Lung (tissue), 11 donors: ENCODE measurements at regions not wholly inside any gene's neighbourhood (a gene's known extent, or its start where the extent isn't known, plus 50 kb on each side); places are given as distances from the start of the nearest gene placed in this dataset.

ENCODE experiments used
- ATAC-seq: fragments of 200-7000 bp; cut with Tn5 transposase; one replicate; pipeline ENCODE4 v1.9.1; 2020; ENCODE audit warnings: moderate number of reproducible peaks; ENCODE audit not compliant: insufficient read depth, low FRiP score
- DNase-seq, 3 donors: peaks; one replicate each; pipeline ENCODE4 v3.0.0-alpha.2; 2013 to 2017
- H3K27ac ChIP-seq, 2 donors: one replicate each; pipeline ENCODE4 v1.5.1; 2013; ENCODE audit warnings: mild to moderate bottlenecking in 2 of 2, moderate library complexity in 2 of 2, control low read depth in 1 of 2, inconsistent platforms in 1 of 2, low read depth in 1 of 2, low read length in 1 of 2
- H3K27me3 ChIP-seq, 3 donors: one replicate each; pipeline ENCODE4 v1.5.1; 2013; ENCODE audit warnings: low read length in 2 of 3; ENCODE audit not compliant: control insufficient read depth in 3 of 3, insufficient read depth in 3 of 3
- H3K36me3 ChIP-seq, 4 donors: one replicate each; pipeline ENCODE4 v1.5.1; 2013; ENCODE audit warnings: low read length in 4 of 4, mild to moderate bottlenecking in 1 of 4, moderate library complexity in 1 of 4; ENCODE audit not compliant: control insufficient read depth in 4 of 4, insufficient read depth in 4 of 4
- H3K4me1 ChIP-seq, 5 donors: one replicate each; pipeline ENCODE4 v1.5.1; 2013; ENCODE audit warnings: low read length in 5 of 5, mild to moderate bottlenecking in 2 of 5, moderate library complexity in 1 of 5; ENCODE audit not compliant: control insufficient read depth in 5 of 5, insufficient read depth in 5 of 5
- H3K4me3 ChIP-seq: one replicate; pipeline ENCODE4 v1.5.1; 2013; ENCODE audit warnings: mild to moderate bottlenecking, control low read depth, moderate library complexity
- H3K9ac ChIP-seq, 2 donors: one replicate each; pipeline ENCODE4 v1.5.1; 2013; ENCODE audit warnings: low read length in 2 of 2, control low read depth in 1 of 2; ENCODE audit not compliant: insufficient read depth in 1 of 2
- H3K9me3 ChIP-seq, 4 donors: one replicate each; pipeline ENCODE4 v1.5.1; 2013; ENCODE audit warnings: low read length in 3 of 4, mild to moderate bottlenecking in 1 of 4, moderate library complexity in 1 of 4; ENCODE audit not compliant: control insufficient read depth in 4 of 4, insufficient read depth in 3 of 4
- WGBS, 2 donors: extraction: QIAGEN DNeasy Blood & Tissue Kit; methylation state at CpG; one replicate each; pipeline ENCODE4 v1.1.7; 2013; 5-methylcytosine and 5-hydroxymethylcytosine counted together
- TF ChIP-seq, protein P1 (sequence below): IDR thresholded peaks from 2 replicates; pipeline ENCODE4 v1.5.1; 2012; ENCODE audit warnings: mild to moderate bottlenecking; ENCODE audit errors: control extremely low read depth, extremely low read depth
- donor health status: control.
- donor health status: control.
- donor health status: Bipolar disorder and iron deficiency.
- donor health status: healthy.
- donor health status: DM: yes; HTN: yes; CAD: no.

DNA sequence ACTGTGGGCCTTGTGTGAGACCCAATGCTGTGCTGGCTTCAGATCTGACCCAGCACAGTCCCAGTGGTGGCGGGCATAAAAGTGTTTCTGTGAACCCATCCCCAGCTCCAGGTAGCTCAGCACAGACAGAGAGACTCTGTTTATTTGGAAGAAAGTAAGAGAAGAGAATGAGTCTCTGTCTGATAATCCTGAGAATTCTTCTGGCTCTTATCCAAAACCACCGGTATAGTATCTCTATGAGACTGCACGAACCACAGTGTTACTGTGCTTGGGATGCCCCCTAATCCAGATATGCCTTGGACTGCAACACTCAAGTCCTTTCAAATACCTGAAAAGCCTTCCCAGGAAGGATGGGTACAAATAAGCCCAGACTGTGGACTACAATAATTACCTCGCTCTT is 1660.8 kb upstream of the ACO1 start:
- H3K9me3 ChIP-seq, result peaks cover 0 to 4% (median 0%) of the 10 kb centered on the region in 4 donors
- 74 to 93% methylated on average over 4 of the region's 4 CpGs for WGBS, 2 donors
- H3K4me1 ChIP-seq, result peaks cover 0 to 3% (median 0%) of the 10 kb centered on the region in 5 donors
- no peaks in the 10 kb centered on the region for H3K36me3 ChIP-seq
- ATAC-seq, result no peak
- no peak overlapping the region for H3K27ac ChIP-seq
- no peak overlapping the region for H3K9ac ChIP-seq
- TF ChIP-seq, protein P1, sequence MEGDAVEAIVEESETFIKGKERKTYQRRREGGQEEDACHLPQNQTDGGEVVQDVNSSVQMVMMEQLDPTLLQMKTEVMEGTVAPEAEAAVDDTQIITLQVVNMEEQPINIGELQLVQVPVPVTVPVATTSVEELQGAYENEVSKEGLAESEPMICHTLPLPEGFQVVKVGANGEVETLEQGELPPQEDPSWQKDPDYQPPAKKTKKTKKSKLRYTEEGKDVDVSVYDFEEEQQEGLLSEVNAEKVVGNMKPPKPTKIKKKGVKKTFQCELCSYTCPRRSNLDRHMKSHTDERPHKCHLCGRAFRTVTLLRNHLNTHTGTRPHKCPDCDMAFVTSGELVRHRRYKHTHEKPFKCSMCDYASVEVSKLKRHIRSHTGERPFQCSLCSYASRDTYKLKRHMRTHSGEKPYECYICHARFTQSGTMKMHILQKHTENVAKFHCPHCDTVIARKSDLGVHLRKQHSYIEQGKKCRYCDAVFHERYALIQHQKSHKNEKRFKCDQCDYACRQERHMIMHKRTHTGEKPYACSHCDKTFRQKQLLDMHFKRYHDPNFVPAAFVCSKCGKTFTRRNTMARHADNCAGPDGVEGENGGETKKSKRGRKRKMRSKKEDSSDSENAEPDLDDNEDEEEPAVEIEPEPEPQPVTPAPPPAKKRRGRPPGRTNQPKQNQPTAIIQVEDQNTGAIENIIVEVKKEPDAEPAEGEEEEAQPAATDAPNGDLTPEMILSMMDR, result no peak
- H3K4me3 ChIP-seq, result no peak overlapping the region
- DNase-seq, result no peak
- H3K27me3 ChIP-seq, result no peaks in the 10 kb centered on the region

DNA sequence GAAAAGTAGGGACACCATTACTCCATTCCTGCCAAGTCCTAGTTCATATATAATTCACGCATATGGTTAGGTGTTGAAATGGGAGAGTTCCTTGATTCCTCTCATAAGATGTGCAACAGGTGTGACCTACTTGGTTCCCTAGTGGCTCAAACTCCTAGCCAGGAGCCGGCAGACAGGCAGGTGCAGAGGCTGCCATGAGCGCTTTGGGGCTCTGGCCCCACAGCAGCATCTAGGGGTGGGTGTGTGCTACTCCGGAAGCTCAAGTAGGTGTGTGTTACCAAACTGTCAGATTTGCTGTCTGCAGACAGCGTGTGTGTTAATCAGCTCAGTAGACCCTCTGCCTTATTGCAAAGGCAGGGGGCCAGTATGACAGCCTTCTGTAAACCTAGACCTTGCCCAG is 1652.4 kb upstream of the ACO1 start:
- no peak overlapping the region for H3K27ac ChIP-seq
- TF ChIP-seq, protein P1, result no peak
- no peak overlapping the region for H3K9ac ChIP-seq
- H3K9me3 ChIP-seq, result no peaks in the 10 kb centered on the region
- no peak overlapping the region for H3K4me3 ChIP-seq
- WGBS, 2 donors, result 82 to 86% methylated on average over 5 of the region's 5 CpGs
- no peaks in the 10 kb centered on the region for H3K4me1 ChIP-seq
- ATAC-seq (no peak), DNase-seq (no peak)
- no peaks in the 10 kb centered on the region for H3K36me3 ChIP-seq
- H3K27me3 ChIP-seq, result no peaks in the 10 kb centered on the region

DNA sequence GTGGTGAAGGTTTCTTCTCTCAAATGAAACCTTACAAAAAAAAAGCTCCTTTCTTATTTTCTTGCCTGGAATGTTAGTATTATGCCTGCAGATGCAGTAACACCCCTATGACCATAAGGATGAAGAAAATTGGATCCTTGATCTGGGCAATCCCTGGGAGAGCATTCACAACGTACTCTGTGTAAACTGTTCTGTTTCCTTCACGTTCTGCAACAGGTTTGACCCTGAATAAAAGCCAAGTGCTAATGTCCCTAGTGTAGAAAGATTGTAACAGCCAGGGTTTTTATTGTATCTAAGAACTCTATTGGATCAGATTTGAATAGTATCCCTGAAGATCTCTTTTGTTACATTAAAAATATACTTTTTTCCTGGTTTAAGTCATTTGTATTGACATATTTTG is 1639.6 kb upstream of the ACO1 start:
- WGBS, 2 donors, result 50 to 78% methylated on average over 2 of the region's 2 CpGs
- H3K4me1 ChIP-seq, result no peaks in the 10 kb centered on the region
- TF ChIP-seq, protein P1, result no peak
- DNase-seq (no peak), ATAC-seq (no peak)
- H3K9me3 ChIP-seq, result peaks cover 0 to 5% (median 0%) of the 10 kb centered on the region in 4 donors
- no peaks in the 10 kb centered on the region for H3K36me3 ChIP-seq
- no peak overlapping the region for H3K27ac ChIP-seq
- no peak overlapping the region for H3K9ac ChIP-seq
- no peaks in the 10 kb centered on the region for H3K27me3 ChIP-seq
- H3K4me3 ChIP-seq, result no peak overlapping the region

DNA sequence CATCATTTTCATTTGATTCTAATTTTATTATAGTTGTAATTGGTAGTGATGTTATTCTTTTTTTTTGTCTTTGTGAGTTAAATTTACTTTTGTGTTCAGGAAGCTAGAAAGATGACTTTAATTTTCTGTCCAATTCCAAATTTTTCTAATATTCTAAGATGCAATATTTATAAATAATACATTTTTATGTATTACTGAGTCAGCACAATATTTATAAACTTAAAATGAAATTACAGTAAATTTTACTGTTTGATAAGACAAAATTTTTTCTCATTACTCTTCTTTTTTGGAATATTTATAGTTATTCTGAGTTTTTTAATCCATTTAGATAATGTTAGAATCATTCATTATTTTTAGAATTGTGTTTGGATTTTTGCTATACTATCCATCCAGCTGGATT is 1637.9 kb upstream of the ACO1 start:
- Histone ChIP-seq H3K4me1 (no peaks in the 10 kb centered on the region), H3K9ac (no peak overlapping the region), H3K27me3 (no peaks in the 10 kb centered on the region), H3K36me3 (no peaks in the 10 kb centered on the region), H3K27ac (no peak overlapping the region), H3K9me3 (peaks cover 0 to 5% (median 0%) of the 10 kb centered on the region in 4 donors), H3K4me3 (no peak overlapping the region)
- TF ChIP-seq, protein P1, result no peak
- DNase-seq, result no peak
- ATAC-seq, result no peak
